Tibial nerve (tissue), 4 donors: ENCODE measurements at regions not wholly inside any gene's neighbourhood (a gene's known extent, or its start where the extent isn't known, plus 50 kb on each side); places are given as distances from the start of the nearest gene placed in this dataset.

Source experiments
- EP300 ChIP-seq, 2 donors: sonication (generic); formaldehyde crosslinking; IDR thresholded peaks; one replicate each; pipeline ENCODE4 v1.6.1; 2017; ENCODE audit warnings: antibody characterized with exemption in 2 of 2, mild to moderate bottlenecking in 1 of 2
- TF ChIP-seq, protein P1 (sequence below), 5 experiments: fragments of 200-600 bp in 3 of 5; fragments of 450-650 bp in 2 of 5; sonication (generic) in 3 of 5; IDR thresholded peaks; one replicate each; pipeline ENCODE4 v1.5.1; 2016 to 2019; ENCODE audit warnings: antibody characterized with exemption in 5 of 5, mild to moderate bottlenecking in 3 of 5, moderate library complexity in 2 of 5

DNA sequence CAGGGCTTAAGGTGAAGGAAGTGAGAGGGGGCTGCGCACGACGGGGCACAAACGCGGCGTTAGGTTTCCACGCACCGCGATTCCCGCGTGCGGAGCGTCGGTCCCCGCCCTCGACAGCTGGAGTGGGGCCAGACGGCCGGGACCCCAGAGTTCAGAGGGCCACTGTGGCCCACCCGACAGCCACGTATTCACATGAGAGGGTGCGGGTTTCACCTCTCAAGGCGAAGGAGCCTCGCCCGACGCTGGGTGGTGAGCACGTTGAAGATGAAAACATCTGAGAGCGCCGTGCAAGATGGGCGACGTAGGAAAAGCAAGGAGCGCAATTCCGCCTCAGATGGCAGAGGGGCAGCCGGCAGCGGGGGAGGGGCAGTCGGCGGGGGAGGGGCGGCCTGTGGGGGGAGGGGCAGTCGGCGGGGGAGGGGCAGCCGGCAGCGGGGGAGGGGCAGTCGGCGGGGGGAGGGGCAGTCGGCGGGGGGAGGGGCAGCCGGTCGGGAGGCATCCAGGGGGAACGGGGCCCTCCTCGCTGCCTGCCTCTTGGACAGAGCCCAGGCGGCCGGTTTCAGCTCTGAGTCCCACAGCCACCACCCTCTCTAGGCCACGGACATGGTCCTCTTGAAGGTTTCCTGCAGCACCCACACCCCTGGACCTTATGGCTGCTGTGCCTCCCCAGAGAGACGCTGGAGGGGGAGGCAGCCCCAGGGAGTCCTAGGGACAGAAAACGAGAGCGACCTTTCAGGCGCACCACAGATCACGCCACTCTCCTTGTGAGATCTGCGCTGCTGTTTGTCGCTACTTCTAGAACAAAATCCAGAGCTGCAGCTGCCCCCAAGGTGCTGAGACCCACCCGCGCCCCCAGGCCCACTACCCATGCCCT lies 113.7 kb downstream of the DLL1 start:
- no peak for TF ChIP-seq EP300 (IDR thresholded peaks at IDR 0.05)
- TF ChIP-seq, protein P1, sequence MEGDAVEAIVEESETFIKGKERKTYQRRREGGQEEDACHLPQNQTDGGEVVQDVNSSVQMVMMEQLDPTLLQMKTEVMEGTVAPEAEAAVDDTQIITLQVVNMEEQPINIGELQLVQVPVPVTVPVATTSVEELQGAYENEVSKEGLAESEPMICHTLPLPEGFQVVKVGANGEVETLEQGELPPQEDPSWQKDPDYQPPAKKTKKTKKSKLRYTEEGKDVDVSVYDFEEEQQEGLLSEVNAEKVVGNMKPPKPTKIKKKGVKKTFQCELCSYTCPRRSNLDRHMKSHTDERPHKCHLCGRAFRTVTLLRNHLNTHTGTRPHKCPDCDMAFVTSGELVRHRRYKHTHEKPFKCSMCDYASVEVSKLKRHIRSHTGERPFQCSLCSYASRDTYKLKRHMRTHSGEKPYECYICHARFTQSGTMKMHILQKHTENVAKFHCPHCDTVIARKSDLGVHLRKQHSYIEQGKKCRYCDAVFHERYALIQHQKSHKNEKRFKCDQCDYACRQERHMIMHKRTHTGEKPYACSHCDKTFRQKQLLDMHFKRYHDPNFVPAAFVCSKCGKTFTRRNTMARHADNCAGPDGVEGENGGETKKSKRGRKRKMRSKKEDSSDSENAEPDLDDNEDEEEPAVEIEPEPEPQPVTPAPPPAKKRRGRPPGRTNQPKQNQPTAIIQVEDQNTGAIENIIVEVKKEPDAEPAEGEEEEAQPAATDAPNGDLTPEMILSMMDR (IDR thresholded peaks at IDR 0.05), result no peak
